SIG-M5 (cell line): ENCODE measurements at regions not wholly inside any gene's neighbourhood (a gene's known extent, or its start where the extent isn't known, plus 50 kb on each side); places are given as distances from the start of the nearest gene placed in this dataset.
"Not testable (repeated sequence)": the region's sequence is repeated elsewhere in the genome, so short reads cannot be mapped to it uniquely, and the experiment has no call there.

ENCODE experiments used
- DNase-seq: peaks from one replicate; lab custom pipeline; 2025; lab: John Stamatoyannopoulos, UW

GRCh38 chr6:119446609-119447008 lies 97.0 kb upstream of the MAN1A1 start:
- no peak for DNase-seq

DNA sequence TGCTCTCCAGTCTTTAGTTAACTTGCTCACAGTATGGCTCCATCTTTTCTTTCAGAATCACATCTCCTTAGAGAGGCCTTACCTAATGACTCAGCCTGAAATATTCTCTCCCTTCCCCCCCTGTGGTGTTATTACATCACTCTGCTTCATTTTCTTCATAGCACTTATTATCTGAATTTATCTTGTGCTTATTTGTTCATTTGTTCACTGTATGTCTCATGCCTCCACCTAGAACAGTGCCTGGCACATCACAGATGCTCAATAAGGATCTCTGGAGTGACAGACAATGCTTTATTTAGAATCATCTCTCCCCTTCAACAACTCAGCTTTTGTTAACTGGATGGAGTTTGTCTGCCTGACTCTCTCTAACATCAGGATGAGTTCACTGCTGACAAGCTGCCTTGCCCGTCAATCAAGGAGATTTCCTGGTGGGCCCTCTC lies 96.6 kb upstream of the MAN1A1 start:
- DNase-seq = no peak

GRCh38 chr6:119445666-119446065 lies 96.1 kb upstream of the MAN1A1 start:
- no peak for DNase-seq

DNA sequence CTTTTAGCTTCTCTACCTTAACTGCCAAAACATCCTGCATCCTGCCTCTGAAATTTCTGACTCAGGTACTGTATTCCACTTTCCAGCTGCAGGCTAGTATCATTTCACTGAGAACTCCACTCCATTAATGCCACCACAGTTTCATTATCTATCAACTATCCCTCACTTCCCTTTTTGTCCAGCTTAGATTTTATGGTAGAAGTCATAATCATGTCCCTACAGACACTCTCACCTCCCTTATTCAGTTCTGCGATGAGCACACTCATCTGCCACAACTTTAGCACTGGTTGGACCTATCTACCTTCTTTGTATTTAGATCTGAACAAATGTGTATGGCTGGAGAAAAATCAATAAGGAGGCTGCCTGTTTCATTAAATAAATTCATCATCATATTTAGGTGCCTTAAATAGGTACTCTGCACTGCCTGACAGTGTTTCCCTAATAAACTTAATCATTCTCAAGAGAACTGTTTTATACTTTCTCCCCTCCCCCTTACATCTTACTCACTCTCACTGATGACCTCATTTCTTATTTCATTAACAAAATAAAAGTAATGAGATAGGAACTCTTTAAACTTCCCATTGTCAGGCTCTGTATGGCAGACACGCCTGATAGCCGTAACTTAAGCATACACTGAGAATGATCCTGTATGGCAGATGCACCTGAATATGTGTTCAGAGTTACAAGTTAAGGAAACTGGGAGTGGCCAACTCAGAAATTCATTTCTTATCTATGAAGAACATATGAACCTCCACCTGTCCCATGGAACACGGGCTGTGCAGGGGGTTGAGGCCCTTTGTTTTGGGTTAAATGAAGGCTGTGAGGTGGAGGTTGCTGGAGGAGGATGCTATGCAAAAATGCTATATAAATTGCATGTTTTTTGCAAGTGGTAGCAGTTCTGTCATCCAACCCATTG lies 95.3 kb upstream of the MAN1A1 start:
- no peak for DNase-seq

DNA sequence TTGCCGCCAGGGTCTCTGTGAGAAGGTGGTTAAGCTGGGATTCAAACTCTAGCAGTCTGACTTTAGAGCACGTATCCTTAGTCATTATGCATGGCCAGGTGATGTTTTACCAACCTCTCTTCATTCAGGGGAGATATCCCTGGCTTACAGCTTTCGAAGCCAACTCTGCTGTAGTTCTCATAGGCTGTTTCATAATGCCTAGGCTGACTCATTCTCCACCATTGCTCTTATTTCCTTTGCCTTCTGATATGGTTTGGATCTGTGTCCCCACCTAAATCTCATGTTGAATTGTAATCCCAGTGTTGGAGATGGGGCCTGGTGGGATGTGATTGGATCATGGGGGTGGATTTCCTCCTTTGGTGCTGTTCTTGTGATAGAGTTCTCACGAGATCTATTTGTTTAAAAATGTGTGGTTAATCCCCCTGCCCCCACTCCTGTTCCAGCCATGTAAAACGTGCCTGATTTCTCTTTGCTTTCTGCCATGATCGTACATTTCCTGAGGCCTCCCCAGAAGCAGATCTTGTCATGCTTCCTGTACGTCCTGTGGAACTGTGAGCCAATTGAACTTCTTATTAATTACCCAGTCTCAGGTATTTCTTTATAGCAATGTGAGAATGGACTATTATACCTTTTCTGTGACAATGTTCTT lies 94.6 kb upstream of the MAN1A1 start:
- DNase-seq = no peak

- no peak for DNase-seq
Observed at GRCh38 chr6:119442776-119443184, 93.2 kb upstream of the MAN1A1 start.

GRCh38 chr6:119440953-119441352 lies 91.4 kb upstream of the MAN1A1 start:
- no peak for DNase-seq

GRCh38 chr6:119436583-119436982 lies 87.0 kb upstream of the MAN1A1 start:
- no peak for DNase-seq

GRCh38 chr6:119431799-119432198 lies 82.2 kb upstream of the MAN1A1 start:
- no peak for DNase-seq

DNA sequence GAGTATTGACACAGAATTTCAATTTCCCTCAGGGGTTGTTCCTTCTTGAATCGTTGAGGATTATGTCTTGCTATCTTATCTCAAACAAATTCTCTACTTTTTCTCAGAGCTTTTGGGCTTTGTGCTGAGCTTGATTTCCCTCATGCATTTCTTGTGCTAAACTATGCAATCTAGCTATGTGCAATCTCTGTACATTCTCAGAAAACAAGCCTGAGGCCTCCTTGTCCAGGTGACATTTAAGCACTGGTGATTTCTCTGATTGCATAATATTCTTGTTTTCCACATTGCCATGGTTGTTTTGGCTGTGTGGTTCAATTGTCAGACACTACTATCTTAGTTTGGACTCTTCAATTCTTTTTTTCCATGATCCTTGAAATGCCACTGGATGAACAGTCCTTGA lies 81.2 kb upstream of the MAN1A1 start:
- DNase-seq = no peak

- no peak for DNase-seq
Observed at GRCh38 chr6:119428633-119429032, 79.1 kb upstream of the MAN1A1 start.

- DNase-seq = no peak
Observed at GRCh38 chr6:119426619-119427018, 77.1 kb upstream of the MAN1A1 start.

DNA sequence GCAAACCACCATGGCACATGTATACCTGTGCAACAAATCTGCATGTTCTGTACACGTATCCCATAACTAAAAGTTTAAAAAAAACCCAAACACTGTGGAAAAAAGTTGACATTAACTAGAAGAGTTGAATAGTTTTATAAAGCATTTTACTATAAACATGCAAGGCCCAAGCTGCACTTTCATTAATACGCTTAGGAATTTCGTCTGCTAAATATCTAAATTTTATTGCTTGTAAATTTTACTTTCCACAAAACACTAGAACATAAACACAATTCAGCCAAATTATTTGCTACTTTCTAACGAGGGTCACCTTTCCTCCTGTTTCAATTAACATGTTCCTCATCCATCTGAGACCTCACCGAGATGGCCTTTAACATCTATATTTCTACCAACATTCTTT lies 74.4 kb upstream of the MAN1A1 start:
- no peak for DNase-seq

- not testable (repeated sequence) for DNase-seq
Observed at GRCh38 chr6:119418084-119418483, 68.5 kb upstream of the MAN1A1 start.

- no peak for DNase-seq
Observed at GRCh38 chr6:119407156-119407555, 57.6 kb upstream of the MAN1A1 start.

DNA sequence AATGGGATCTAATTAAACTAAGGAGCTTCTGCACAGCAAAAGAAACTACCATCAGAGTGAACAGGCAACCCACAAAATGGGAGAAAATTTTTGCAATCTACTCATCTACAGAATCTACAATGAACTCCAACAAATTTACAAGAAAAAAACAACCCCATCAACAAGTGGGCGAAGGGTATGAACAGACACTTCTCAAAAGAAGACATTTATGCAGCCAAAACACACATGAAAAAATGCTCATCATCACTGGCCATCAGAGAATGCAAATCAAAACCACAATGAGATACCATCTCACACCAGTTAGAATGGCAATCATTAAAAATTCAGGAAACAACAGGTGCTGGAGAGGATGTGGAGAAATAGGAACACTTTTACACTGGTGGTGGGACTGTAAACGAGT lies 55.6 kb upstream of the MAN1A1 start:
- DNase-seq = not testable (repeated sequence)
